Testis (tissue), 2 donors: ENCODE measurements at regions not wholly inside any gene's neighbourhood (a gene's known extent, or its start where the extent isn't known, plus 50 kb on each side); places are given as distances from the start of the nearest gene placed in this dataset.

Experiments used
- DNase-seq: peaks from one replicate; pipeline ENCODE4 v3.0.0-alpha.2; 2019
- H3K27ac ChIP-seq, 2 donors: fragments of 200-600 bp; sonication (generic); one replicate each; pipeline ENCODE4 v1.5.1; 2019
- H3K27me3 ChIP-seq: fragments of 200-600 bp; sonication (generic); one replicate; pipeline ENCODE4 v1.5.1; 2019
- H3K36me3 ChIP-seq: fragments of 200-600 bp; sonication (generic); one replicate; pipeline ENCODE4 v1.5.1; 2017; ENCODE audit warnings: low read depth; ENCODE audit errors: missing control alignments
- H3K4me1 ChIP-seq: fragments of 200-600 bp; sonication (generic); one replicate; pipeline ENCODE4 v1.5.1; 2019
- H3K4me3 ChIP-seq, 2 donors: fragments of 200-600 bp; sonication (generic); one replicate each; pipeline ENCODE4 v1.5.1; 2017 to 2019
- H3K9me3 ChIP-seq: fragments of 200-600 bp; sonication (generic); one replicate; pipeline ENCODE4 v1.5.1; 2017
- CTCF ChIP-seq, 3 experiments: fragments of 450-650 bp in 2 of 3; fragments of 200-600 bp in 1 of 3; sonication (generic) in 1 of 3; IDR thresholded peaks; one replicate each; pipeline ENCODE4 v1.5.1; 2016 to 2019; ENCODE audit warnings: antibody characterized with exemption in 3 of 3, mild to moderate bottlenecking in 2 of 3, moderate library complexity in 1 of 3
- POLR2A ChIP-seq: fragments of 450-650 bp; IDR thresholded peaks from one replicate; pipeline ENCODE4 v1.6.1; 2017; ENCODE audit warnings: antibody characterized with exemption, mild to moderate bottlenecking, moderate library complexity
- WGBS, 2 donors: methylation state at CpG; one replicate each; pipeline ENCODE4 v1.1.5; 2018; 5-methylcytosine and 5-hydroxymethylcytosine counted together
- intact Hi-C: fragments of 100-400 bp; cut with DNase I; formaldehyde crosslinking; loops from one replicate; pipeline ENCODE4 v1.15.1; 2023; ENCODE audit warnings: low total_unique reads

GRCh38 chr17:79164913-79165695 is 90.5 kb downstream of the ENGASE start:
- DNase-seq, result no peak
- Histone ChIP-seq H3K27me3 (no peaks in the 10 kb centered on the region), H3K4me3 (no peak overlapping the region), H3K27ac (no peak overlapping the region), H3K9me3 (no peaks in the 10 kb centered on the region), H3K4me1 (no peaks in the 10 kb centered on the region), H3K36me3 (no peaks in the 10 kb centered on the region)
- TF ChIP-seq POLR2A (no peak), CTCF (IDR thresholded peaks at IDR 0.05) (no peak)
- 74 to 79% methylated on average over 20 to 21 of the region's 21 CpGs for WGBS, 2 donors
- intact Hi-C loops, result no loop called here

GRCh38 chr17:79164408-79164807 is 89.8 kb downstream of the ENGASE start:
- no peaks in the 10 kb centered on the region for H3K36me3 ChIP-seq
- no peaks in the 10 kb centered on the region for H3K4me1 ChIP-seq
- H3K4me3 ChIP-seq, result no peak overlapping the region
- WGBS, 2 donors, result 85 to 89% methylated on average over 16 of the region's 16 CpGs
- H3K27ac ChIP-seq, result no peak overlapping the region
- H3K9me3 ChIP-seq, result no peaks in the 10 kb centered on the region
- H3K27me3 ChIP-seq, result no peaks in the 10 kb centered on the region
- intact Hi-C loops, result no loop called here
- DNase-seq, result no peak
- TF ChIP-seq POLR2A, result no peak
- no peak for TF ChIP-seq CTCF (IDR thresholded peaks at IDR 0.05)

- intact Hi-C loops, result no loop called here
- WGBS, 2 donors, result 76 to 96% methylated on average over 5 to 12 of the region's 12 CpGs
- H3K27me3 ChIP-seq, result no peaks in the 10 kb centered on the region
These were observed 88.4 kb downstream of the ENGASE start for GRCh38 chr17:79163071-79163470.

GRCh38 chr17:79162012-79162963 is 87.7 kb downstream of the ENGASE start:
- intact Hi-C loops, result no loop called here
- H3K9me3 ChIP-seq, result no peaks in the 10 kb centered on the region
- H3K4me3 ChIP-seq, result no peak overlapping the region
- H3K27me3 ChIP-seq, result no peaks in the 10 kb centered on the region
- no peak for DNase-seq
- TF ChIP-seq POLR2A (no peak), CTCF (IDR thresholded peaks at IDR 0.05) (no peak)
- H3K36me3 ChIP-seq, result no peaks in the 10 kb centered on the region
- WGBS, 2 donors, result 76 to 77% methylated on average over 25 to 26 of the region's 26 CpGs
- H3K4me1 ChIP-seq, result no peaks in the 10 kb centered on the region
- H3K27ac ChIP-seq, result no peak overlapping the region

More at GRCh38 chr17:79163071-79163470, 88.4 kb downstream of the ENGASE start:
- Histone ChIP-seq H3K9me3 (no peaks in the 10 kb centered on the region), H3K4me1 (no peaks in the 10 kb centered on the region), H3K36me3 (no peaks in the 10 kb centered on the region), H3K4me3 (no peak overlapping the region), H3K27ac (no peak overlapping the region)
- TF ChIP-seq POLR2A (no peak), CTCF (IDR thresholded peaks at IDR 0.05) (no peak)
- no peak for DNase-seq
